NCI-H446 treated with DMSO at 0.1 percent for 48 hours (cell line): ENCODE measurements at regions not wholly inside any gene's neighbourhood (a gene's known extent, or its start where the extent isn't known, plus 50 kb on each side); places are given as distances from the start of the nearest gene placed in this dataset.

Source experiments
- DNase-seq: peaks from one replicate; lab custom pipeline; 2025; lab: John Stamatoyannopoulos, UW

- no peak for DNase-seq
Observed at GRCh38 chr18:78528411-78529258, 451.0 kb upstream of the SALL3 start.

- DNase-seq: no peak
Observed at GRCh38 chr18:78531637-78532036, 448.0 kb upstream of the SALL3 start.

- no peak for DNase-seq
Observed at GRCh38 chr18:78538669-78539440, 440.8 kb upstream of the SALL3 start.

GRCh38 chr18:78540636-78541529 lies 438.7 kb upstream of the SALL3 start:
- DNase-seq: no peak

- DNase-seq: no peak
Observed at GRCh38 chr18:78542204-78542603, 437.4 kb upstream of the SALL3 start.

GRCh38 chr18:78543201-78543725 lies 436.4 kb upstream of the SALL3 start:
- no peak for DNase-seq

GRCh38 chr18:78546281-78546680 lies 433.3 kb upstream of the SALL3 start:
- no peak for DNase-seq

GRCh38 chr18:78547817-78548216 lies 431.8 kb upstream of the SALL3 start:
- DNase-seq: no peak

- DNase-seq: no peak
Observed at GRCh38 chr18:78548261-78549058, 431.2 kb upstream of the SALL3 start.

GRCh38 chr18:78549971-78550370 lies 429.6 kb upstream of the SALL3 start:
- no peak for DNase-seq

GRCh38 chr18:78554944-78555608 lies 424.5 kb upstream of the SALL3 start:
- DNase-seq: no peak

- no peak for DNase-seq
Observed at GRCh38 chr18:78557371-78557770, 422.2 kb upstream of the SALL3 start.

- DNase-seq: no peak
Observed at GRCh38 chr18:78558101-78558810, 421.4 kb upstream of the SALL3 start.

GRCh38 chr18:78558948-78559347 lies 420.7 kb upstream of the SALL3 start:
- no peak for DNase-seq

- DNase-seq: no peak
Observed at GRCh38 chr18:78559584-78559983, 420.0 kb upstream of the SALL3 start.

GRCh38 chr18:78561757-78562510 lies 417.7 kb upstream of the SALL3 start:
- peak; percentile 17 for DNase-seq

- no peak for DNase-seq
Observed at GRCh38 chr18:78562531-78562961, 417.1 kb upstream of the SALL3 start.

GRCh38 chr18:78563110-78563509 lies 416.5 kb upstream of the SALL3 start:
- no peak for DNase-seq

- no peak for DNase-seq
Observed at GRCh38 chr18:78564030-78564429, 415.6 kb upstream of the SALL3 start.
